ENCODE measurements at regions not wholly inside any gene's neighbourhood (a gene's known extent, or its start where the extent isn't known, plus 50 kb on each side); places are given as distances from the start of the nearest gene placed in this dataset.

DNA sequence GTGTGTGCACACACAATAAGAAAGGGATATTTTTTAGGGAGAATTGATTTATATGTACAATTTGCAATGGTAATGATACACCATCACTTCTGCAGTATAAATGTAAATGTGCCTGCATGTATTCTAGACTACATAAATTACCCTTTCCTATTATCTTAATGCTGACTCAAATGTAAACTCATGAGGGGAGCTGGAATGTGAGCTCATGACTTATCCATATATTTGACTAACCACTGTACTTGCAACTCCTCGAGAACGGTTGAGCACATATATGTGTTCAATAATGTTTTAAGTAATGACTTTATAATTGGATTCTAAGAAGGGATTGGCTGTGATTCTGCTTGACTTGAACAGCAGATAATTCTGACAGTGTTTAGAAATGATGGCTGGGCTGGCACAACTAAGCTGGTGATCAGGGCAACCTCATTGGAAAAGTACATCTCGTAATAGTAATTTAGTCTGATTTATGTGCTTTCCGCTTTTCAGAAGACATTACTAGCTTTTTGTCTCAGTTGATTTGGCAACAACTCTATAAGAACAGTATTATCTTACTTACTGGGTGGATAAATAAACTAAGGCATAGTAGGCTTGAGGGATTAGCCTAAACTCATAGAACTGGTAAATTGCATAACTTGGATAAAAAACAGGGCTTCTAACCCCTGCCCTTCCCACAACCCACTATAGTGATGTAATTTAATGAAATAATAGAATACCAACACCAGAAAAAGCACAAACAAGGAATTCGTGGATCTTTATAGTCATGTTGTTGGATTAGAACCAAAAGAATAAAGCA, 130.2 kb upstream of the SPEF2 start:
- Mint-ChIP-seq H3K27me3 (peaks cover 13% of the 10 kb centered on the region), H3K27ac (no peak overlapping the region), H3K36me3 (no peaks in the 10 kb centered on the region), H3K4me3 (no peak overlapping the region), H3K9me3 (no peaks in the 10 kb centered on the region), H3K4me1 (peaks cover 4% of the 10 kb centered on the region)

DNA sequence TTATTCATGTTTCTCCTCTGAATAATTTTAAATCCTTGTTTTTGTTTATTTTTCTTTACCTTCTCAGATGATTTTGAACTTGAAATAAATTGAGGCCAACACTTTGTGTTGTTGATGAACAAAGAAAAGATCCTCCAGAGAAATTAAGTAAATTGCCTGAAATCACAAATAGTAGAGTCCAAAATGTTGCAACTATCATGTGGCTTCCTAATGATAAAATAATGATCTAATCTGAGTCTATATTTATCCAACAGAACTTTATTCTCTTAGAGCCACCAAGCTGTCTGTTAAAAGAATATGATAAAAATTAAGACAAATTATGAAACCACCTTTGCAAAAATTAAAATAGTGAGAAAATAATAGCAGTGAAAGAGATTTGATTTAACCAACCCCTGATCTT, 132.2 kb upstream of the SPEF2 start:
- H3K36me3 Mint-ChIP-seq: no peaks in the 10 kb centered on the region
- peaks cover 8% of the 10 kb centered on the region for H3K27me3 Mint-ChIP-seq
- no peak overlapping the region for H3K27ac Mint-ChIP-seq
- H3K9me3 Mint-ChIP-seq: no peaks in the 10 kb centered on the region
- peaks cover 4% of the 10 kb centered on the region for H3K4me1 Mint-ChIP-seq
- no peak overlapping the region for H3K4me3 Mint-ChIP-seq

DNA sequence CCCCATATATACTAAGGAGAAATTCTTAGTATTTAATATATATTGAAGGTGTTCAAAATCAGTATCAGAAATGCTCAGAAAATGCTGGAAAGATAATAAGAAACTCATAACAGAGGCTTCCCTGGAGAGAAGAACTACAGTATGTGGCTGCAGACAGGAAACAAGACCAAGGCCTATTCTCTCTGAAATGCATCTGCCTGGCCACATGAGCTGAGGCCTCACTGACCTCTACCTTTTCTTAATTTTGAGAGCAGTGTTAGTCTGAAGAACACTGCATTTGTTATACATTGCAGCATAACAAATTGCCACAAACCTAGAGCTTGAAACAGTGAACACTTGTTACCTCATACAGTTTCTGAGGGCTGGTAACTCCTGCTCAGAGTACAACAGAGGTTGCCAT, 133.4 kb upstream of the SPEF2 start:
- Mint-ChIP-seq H3K27me3 (peaks cover 4% of the 10 kb centered on the region), H3K9me3 (no peaks in the 10 kb centered on the region), H3K27ac (no peak overlapping the region), H3K4me1 (peaks cover 12% of the 10 kb centered on the region), H3K4me3 (no peak overlapping the region), H3K36me3 (peaks cover 1% of the 10 kb centered on the region)

DNA sequence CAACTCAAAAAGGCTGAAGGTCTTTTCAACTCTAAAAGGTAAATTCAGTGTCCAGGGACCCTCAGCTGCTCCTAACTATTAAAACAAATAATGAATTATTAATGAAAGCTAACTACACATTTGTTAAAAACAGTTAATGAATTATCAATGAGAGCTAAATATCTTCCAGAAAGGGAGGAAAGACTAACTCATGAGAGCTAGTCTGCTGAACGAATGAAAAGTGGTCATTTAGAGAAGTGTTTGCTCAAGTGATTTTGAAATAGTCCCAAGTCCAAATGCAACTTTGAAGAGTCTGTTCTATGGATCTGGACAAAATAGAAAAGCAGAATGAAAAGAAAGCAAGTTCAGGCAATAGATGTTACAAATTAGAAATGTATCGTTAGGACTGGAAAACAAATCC, 133.9 kb upstream of the SPEF2 start:
- H3K36me3 Mint-ChIP-seq: peaks cover 2% of the 10 kb centered on the region

DNA sequence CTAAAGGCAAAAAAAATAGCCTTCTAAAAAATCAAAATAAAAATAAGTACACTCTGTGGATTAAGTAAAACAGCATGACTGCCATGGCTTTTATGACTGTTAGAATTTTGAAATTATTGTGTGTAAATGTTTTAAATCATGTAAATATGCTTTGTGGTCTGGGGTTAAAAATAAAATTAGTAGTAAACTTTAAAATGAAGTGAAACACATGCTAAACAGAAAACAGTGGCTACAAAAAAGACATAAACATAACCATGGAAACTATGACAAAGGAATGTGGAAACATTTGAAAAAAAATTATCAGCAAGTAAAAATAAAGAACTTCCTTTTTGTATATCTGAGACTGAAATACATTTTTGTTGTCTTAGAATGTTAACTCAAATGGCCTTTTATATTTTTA, 134.5 kb upstream of the SPEF2 start:
- Mint-ChIP-seq H3K4me1 (peaks cover 16% of the 10 kb centered on the region), H3K36me3 (peaks cover 2% of the 10 kb centered on the region), H3K27me3 (peaks cover 4% of the 10 kb centered on the region), H3K27ac (no peak overlapping the region), H3K9me3 (no peaks in the 10 kb centered on the region), H3K4me3 (no peak overlapping the region)

More for the DNA sequence above, 133.9 kb upstream of the SPEF2 start:
- Mint-ChIP-seq H3K27me3 (peaks cover 4% of the 10 kb centered on the region), H3K27ac (no peak overlapping the region), H3K9me3 (no peaks in the 10 kb centered on the region), H3K4me3 (no peak overlapping the region), H3K4me1 (peaks cover 16% of the 10 kb centered on the region)

DNA sequence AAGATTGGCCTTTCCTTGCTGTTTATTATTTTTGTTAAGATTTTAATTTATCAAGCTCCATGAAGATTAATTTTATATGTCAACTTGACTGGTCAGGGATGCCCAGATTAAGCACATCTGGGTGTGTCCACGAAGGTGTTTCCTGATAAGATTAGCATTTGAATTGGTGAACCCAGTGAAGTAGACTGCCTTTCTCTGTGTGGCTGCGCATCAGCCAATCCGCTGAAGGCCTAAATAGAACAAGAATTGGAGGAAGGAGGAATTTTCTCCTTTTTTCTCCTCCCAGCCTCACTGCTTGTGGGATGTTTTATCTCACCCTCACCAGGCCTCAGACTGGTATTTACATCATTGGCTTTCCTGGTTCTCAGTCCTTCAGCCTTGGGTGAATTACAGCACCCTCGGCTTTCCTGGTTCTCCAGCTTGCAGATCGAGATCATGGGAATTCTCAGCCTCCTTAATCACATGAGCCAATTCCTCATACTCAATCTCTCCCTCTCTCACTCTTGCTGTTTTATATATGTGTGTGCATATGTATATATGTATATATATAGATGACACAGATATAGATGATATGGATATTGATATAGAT, 135.4 kb upstream of the SPEF2 start:
- H3K9me3 Mint-ChIP-seq: no peaks in the 10 kb centered on the region
- H3K27me3 Mint-ChIP-seq: no peaks in the 10 kb centered on the region
- no peak overlapping the region for H3K27ac Mint-ChIP-seq
- H3K4me3 Mint-ChIP-seq: no peak overlapping the region
- H3K4me1 Mint-ChIP-seq: peaks cover 16% of the 10 kb centered on the region
- peaks cover 2% of the 10 kb centered on the region for H3K36me3 Mint-ChIP-seq

DNA sequence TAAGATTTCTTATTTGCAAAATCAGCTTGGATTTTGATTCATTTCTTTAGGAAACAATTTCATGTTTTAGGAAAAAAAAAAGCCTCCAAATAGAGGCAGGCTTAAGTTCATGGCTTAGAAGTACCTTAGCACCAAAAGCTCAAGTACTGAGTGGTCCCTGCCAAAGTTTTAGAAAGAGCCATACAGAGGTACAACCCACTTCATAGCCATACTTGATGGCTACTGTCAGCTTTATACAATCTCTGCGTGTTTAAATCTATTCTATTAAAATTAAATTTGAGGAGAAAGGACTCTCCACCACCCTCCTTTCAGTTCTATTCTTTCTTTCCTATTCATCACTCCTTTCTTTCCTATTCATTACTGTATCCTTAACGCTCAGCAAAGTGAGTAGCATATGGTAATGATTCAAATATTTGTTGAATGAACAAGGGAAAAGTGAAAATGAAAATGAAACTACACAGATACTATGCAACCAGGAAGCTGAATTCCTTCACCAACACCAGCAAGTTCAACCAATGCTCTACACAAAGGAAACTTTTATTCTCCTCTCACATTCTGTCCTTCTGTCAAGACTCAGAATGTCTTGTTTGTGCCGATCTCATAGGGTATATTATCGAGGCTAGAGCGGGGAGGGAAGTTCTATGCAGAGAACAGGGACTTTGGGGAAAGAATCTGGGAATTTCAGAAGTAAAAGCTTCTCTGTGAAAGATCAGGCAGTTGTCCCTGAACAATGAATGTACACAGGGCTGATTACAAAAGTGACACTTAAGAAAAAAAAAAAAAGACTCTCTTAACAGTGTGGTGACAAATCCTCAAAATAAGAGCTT, 138.6 kb upstream of the SPEF2 start:
- peak overlapping the region; percentile 66 for H3K27ac Mint-ChIP-seq
- H3K36me3 Mint-ChIP-seq: peaks cover 2% of the 10 kb centered on the region
- H3K4me1 Mint-ChIP-seq: peaks cover 16% of the 10 kb centered on the region
- H3K9me3 Mint-ChIP-seq: no peaks in the 10 kb centered on the region
- peak overlapping the region; percentile 80 for H3K4me3 Mint-ChIP-seq
- peaks cover 1% of the 10 kb centered on the region for H3K27me3 Mint-ChIP-seq

DNA sequence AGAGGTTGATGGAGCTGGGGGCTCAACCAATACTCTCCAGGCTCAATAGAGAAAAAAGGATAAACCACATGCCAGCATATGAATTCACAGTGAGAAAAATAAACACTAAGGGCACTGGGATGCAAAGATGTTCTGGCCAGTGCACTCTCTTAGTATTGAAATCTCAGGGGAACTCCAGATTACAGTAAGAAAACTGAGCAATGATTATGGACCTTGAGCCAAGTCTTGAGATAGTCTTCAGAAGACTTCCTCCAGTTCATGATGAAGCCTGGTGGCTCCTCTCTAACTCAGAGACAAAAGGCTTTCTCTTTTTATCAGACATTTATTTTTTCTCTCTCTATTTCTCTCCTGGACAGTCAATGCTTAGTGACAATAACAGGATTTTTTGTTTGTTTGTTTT, 139.8 kb upstream of the SPEF2 start:
- Mint-ChIP-seq H3K27me3 (peaks cover 1% of the 10 kb centered on the region), H3K4me1 (peaks cover 16% of the 10 kb centered on the region), H3K9me3 (no peaks in the 10 kb centered on the region), H3K36me3 (peaks cover 2% of the 10 kb centered on the region), H3K27ac (no peak overlapping the region), H3K4me3 (no peak overlapping the region)

DNA sequence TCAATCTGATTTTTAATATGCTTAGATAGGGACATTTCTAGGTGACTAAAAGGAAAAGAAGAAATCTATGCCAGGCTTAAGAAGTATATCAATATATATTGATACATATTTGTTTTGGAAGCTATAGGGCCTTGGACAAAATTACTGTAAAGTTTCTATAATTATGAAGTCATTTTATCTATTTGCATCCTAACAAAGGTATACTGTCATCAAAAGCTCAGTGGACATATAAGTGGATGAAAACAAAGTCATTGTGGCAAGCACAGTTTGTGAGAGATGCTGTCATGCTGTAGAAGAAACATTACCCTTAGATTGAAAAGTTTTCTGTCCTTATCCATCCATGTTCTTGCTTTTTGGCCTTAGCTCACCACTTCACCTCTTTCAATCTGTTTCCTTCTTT, 140.3 kb upstream of the SPEF2 start:
- H3K4me3 Mint-ChIP-seq: no peak overlapping the region
- peaks cover 12% of the 10 kb centered on the region for H3K4me1 Mint-ChIP-seq
- H3K9me3 Mint-ChIP-seq: no peaks in the 10 kb centered on the region
- H3K27ac Mint-ChIP-seq: no peak overlapping the region
- H3K27me3 Mint-ChIP-seq: peaks cover 1% of the 10 kb centered on the region
- peaks cover 2% of the 10 kb centered on the region for H3K36me3 Mint-ChIP-seq

DNA sequence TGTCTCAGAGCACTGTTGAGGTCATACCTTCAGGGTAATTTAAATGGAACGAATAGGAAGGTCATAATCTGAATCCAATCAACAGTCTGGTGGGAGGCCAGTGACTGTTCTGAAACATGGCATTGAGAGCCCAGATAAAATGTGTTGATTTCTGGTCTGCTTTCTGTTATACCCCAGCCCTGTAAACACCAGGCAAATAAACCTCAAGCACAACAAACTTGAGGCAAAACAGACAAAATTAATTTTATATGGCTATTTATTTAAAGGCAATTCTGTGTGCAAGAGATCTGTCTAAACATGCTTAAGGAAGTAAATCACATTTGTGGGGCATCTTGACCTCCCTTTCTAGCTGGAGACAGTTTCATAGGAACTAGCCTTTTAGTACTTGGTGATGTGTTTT, 140.9 kb upstream of the SPEF2 start:
- Mint-ChIP-seq H3K27me3 (peaks cover 1% of the 10 kb centered on the region), H3K27ac (no peak overlapping the region), H3K4me1 (peaks cover 12% of the 10 kb centered on the region), H3K4me3 (no peak overlapping the region), H3K36me3 (peaks cover 2% of the 10 kb centered on the region), H3K9me3 (no peaks in the 10 kb centered on the region)

DNA sequence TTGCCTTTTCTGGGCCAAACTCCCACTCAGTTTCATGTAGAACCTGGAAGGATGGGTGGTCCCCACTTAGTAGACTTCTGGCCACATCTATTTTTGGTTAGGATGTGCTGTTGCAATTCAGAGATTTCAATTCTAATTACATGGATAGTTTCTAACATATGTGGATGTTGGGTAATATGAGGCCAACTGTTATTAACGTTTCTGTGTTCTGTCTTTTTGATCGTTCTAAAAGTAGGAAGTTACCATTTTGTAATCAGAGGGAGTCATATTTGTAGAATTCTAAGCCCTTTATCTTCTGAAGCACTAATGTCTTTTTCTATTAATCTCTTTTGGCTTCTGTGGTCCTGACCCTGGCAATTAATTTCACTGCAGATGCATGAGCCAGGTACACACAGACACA, 141.6 kb upstream of the SPEF2 start:
- Mint-ChIP-seq H3K36me3 (peaks cover 2% of the 10 kb centered on the region), H3K27me3 (peaks cover 1% of the 10 kb centered on the region), H3K4me3 (no peak overlapping the region), H3K27ac (no peak overlapping the region), H3K4me1 (peaks cover 12% of the 10 kb centered on the region), H3K9me3 (no peaks in the 10 kb centered on the region)

DNA sequence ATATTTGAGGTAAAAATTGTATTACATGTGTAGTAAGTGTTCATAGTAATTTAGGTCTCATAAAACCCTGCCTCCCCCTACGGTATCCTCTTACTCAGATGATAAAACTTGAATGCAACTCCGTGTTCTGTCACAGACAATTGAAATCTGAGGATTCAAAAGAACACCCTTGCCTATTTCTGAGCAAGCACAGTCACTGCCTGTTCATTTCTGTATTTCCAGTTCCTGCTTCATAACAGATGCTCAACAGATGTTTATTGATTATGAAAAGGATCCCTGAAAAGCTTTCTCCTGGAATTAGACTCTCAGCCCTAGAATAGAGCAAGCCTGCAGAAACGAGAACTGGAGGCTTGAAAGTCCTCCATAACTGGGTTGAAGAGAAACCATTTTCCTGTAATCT, 144.1 kb upstream of the SPEF2 start:
- Mint-ChIP-seq H3K36me3 (no peaks in the 10 kb centered on the region), H3K27ac (no peak overlapping the region), H3K4me3 (no peak overlapping the region), H3K4me1 (no peaks in the 10 kb centered on the region), H3K9me3 (no peaks in the 10 kb centered on the region), H3K27me3 (peaks cover 1% of the 10 kb centered on the region)

DNA sequence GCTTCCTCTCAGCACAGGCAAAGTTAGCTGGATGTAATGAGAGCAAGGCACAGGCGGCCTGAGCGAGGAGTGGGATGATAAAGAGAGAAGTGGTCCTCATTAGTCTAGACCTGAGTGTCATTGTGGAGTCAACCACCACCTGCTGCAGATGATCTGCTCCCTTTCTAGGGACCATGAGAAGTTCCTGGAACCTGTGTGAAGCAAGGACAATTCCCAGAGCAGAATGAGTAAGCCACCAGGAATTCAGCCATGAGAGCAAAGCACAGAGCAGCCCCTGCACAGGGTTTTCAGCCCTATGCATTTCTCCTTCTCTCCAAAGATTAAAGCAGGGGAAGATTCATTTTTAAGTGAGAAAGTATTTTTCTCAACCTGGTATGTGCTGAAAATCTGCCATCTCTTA, 146.8 kb upstream of the SPEF2 start:
- H3K27ac Mint-ChIP-seq: no peak overlapping the region
- no peak overlapping the region for H3K4me3 Mint-ChIP-seq
- H3K4me1 Mint-ChIP-seq: no peaks in the 10 kb centered on the region
- H3K27me3 Mint-ChIP-seq: peaks cover 1% of the 10 kb centered on the region
- H3K9me3 Mint-ChIP-seq: no peaks in the 10 kb centered on the region
- H3K36me3 Mint-ChIP-seq: no peaks in the 10 kb centered on the region

DNA sequence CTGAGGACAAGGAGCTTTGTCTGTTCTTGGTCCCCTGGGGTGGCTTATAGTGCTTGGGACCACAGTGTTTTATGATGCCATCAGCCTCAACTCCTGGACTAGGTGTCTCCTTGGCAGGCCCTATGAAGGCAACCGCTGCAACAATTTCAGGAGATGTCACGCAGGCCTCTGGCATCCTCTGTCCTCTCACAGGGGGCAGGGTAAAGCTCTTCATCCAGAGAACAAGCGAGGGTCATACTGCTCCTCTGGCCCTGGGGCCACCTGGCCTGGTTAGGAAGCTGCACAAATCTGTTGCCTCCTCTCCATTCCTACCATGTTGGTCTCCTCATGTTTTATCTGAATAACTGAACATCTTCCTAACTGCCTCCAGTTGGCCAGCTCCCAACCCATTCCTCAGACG, 148.9 kb upstream of the SPEF2 start:
- H3K36me3 Mint-ChIP-seq: no peaks in the 10 kb centered on the region
- H3K27ac Mint-ChIP-seq: no peak overlapping the region
- H3K4me3 Mint-ChIP-seq: no peak overlapping the region
- H3K4me1 Mint-ChIP-seq: no peaks in the 10 kb centered on the region
- H3K27me3 Mint-ChIP-seq: no peaks in the 10 kb centered on the region
- no peaks in the 10 kb centered on the region for H3K9me3 Mint-ChIP-seq

DNA sequence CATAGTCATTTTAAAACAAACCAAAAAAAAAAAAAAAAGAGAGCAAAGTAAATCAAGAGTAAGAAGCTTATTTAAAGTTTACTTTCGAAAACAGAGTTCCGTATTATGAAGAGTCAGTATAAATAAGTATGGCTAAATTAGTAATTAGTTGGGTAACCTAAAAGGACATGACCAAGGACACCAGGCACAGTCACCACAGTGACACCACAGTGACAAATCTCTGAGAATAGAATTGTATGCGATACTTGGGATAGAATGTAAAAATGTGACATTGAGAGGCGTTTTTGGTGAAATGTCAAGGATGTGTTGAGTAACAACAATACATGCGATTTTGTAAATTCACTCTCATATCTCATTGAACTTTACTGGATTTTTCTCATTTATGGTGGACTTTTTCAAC, 150.9 kb upstream of the SPEF2 start:
- Mint-ChIP-seq H3K27me3 (no peaks in the 10 kb centered on the region), H3K4me3 (no peak overlapping the region), H3K4me1 (no peaks in the 10 kb centered on the region), H3K27ac (no peak overlapping the region), H3K36me3 (no peaks in the 10 kb centered on the region), H3K9me3 (no peaks in the 10 kb centered on the region)

DNA sequence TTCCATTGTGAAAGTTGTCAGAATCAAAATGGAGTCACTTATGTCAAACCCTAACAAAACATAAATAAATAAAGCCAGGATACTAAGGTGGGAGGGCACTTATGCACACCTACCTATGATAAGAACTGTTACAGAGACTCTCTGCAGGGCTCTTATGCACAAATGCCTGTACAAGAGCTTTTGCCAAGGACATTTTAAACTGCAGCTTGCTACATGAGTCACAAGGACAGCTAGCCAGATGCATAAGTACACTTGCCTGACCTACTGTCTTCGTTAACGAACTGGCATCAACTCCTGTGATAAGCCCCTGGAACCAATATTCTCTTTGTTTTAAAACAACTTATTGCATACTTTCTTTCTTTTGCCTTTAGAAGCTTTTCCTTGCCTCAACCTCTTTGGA, 152.9 kb upstream of the SPEF2 start:
- no peaks in the 10 kb centered on the region for H3K9me3 Mint-ChIP-seq
- H3K27ac Mint-ChIP-seq: no peak overlapping the region
- no peaks in the 10 kb centered on the region for H3K4me1 Mint-ChIP-seq
- H3K4me3 Mint-ChIP-seq: no peak overlapping the region
- H3K36me3 Mint-ChIP-seq: no peaks in the 10 kb centered on the region
- no peaks in the 10 kb centered on the region for H3K27me3 Mint-ChIP-seq
